H9 (cell line): ENCODE measurements at regions not wholly inside any gene's neighbourhood (a gene's known extent, or its start where the extent isn't known, plus 50 kb on each side); places are given as distances from the start of the nearest gene placed in this dataset.

Source experiments
- DNase-seq: peaks from one replicate; pipeline ENCODE4 v3.0.0-alpha.2; 2017
- H2AFZ ChIP-seq: one replicate; pipeline ENCODE4 v1.6.1; 2013; ENCODE audit warnings: mild to moderate bottlenecking, low read length, control low read depth, moderate library complexity
- H2AK5ac ChIP-seq: 2 replicates; pipeline ENCODE4 v1.6.1; 2013; ENCODE audit warnings: low read length, control low read depth, mixed read lengths; ENCODE audit not compliant: insufficient read length
- H2BK120ac ChIP-seq: one replicate; pipeline ENCODE4 v1.6.1; 2013; ENCODE audit warnings: low read depth, mild to moderate bottlenecking, low read length, control low read depth, inconsistent platforms; ENCODE audit not compliant: poor library complexity, severe bottlenecking
- H2BK12ac ChIP-seq: 2 replicates; pipeline ENCODE4 v1.6.1; 2013; ENCODE audit warnings: low read length, control low read depth, mixed read lengths, low read depth; ENCODE audit not compliant: insufficient read length
- H2BK15ac ChIP-seq: 2 replicates; pipeline ENCODE4 v1.6.1; 2013; ENCODE audit warnings: low read depth, low read length, control low read depth
- H2BK20ac ChIP-seq: one replicate; pipeline ENCODE4 v1.6.1; 2013; ENCODE audit warnings: low read depth, mild to moderate bottlenecking, low read length, control low read depth, inconsistent platforms; ENCODE audit not compliant: poor library complexity, severe bottlenecking
- H2BK5ac ChIP-seq: 2 replicates; pipeline ENCODE4 v1.6.1; 2013; ENCODE audit warnings: low read length, control low read depth, mixed read lengths; ENCODE audit not compliant: insufficient read length
- H3K14ac ChIP-seq: 2 replicates; pipeline ENCODE4 v1.6.1; 2013; ENCODE audit warnings: low read length, control low read depth; ENCODE audit not compliant: insufficient read depth
- H3K18ac ChIP-seq: 2 replicates; pipeline ENCODE4 v1.6.1; 2013; ENCODE audit warnings: low read depth, mild to moderate bottlenecking, mixed read lengths, low read length, control low read depth; ENCODE audit not compliant: insufficient read length
- H3K23ac ChIP-seq: 2 replicates; pipeline ENCODE4 v1.6.1; 2013; ENCODE audit warnings: low read length, control low read depth, mixed read lengths, low read depth; ENCODE audit not compliant: insufficient read length
- H3K23me2 ChIP-seq: 2 replicates; pipeline ENCODE4 v1.6.1; 2013; ENCODE audit warnings: low read depth, mild to moderate bottlenecking, mixed read lengths, low read length, control low read depth; ENCODE audit not compliant: insufficient read length, poor library complexity, severe bottlenecking
- H3K27ac ChIP-seq: 2 replicates; pipeline ENCODE4 v1.5.1; 2013; ENCODE audit warnings: low read length, control low read depth, mixed read lengths, low read depth; ENCODE audit not compliant: insufficient read length
- H3K27me3 ChIP-seq: 2 replicates; pipeline ENCODE4 v1.6.1; 2013; ENCODE audit warnings: low read length, control low read depth, inconsistent platforms; ENCODE audit not compliant: insufficient read depth
- H3K4ac ChIP-seq: 2 replicates; pipeline ENCODE4 v1.6.1; 2013; ENCODE audit warnings: low read depth, mild to moderate bottlenecking, control low read depth, inconsistent platforms, low read length, moderate library complexity
- H3K4me1 ChIP-seq: 2 replicates; pipeline ENCODE4 v1.6.1; 2013; ENCODE audit warnings: low read length, control low read depth, inconsistent platforms; ENCODE audit not compliant: insufficient read depth
- H3K4me2 ChIP-seq: 2 replicates; pipeline ENCODE4 v1.6.1; 2013; ENCODE audit warnings: low read length, control low read depth, mixed read lengths; ENCODE audit not compliant: insufficient read length, insufficient read depth
- H3K56ac ChIP-seq: 2 replicates; pipeline ENCODE4 v1.6.1; 2013; ENCODE audit warnings: low read depth, mild to moderate bottlenecking, mixed read lengths, low read length, control low read depth; ENCODE audit not compliant: insufficient read length
- H3K79me1 ChIP-seq: 2 replicates; pipeline ENCODE4 v1.6.1; 2013; ENCODE audit warnings: low read depth, mild to moderate bottlenecking, moderate library complexity, low read length, control low read depth, inconsistent platforms; ENCODE audit not compliant: insufficient read depth, poor library complexity, severe bottlenecking
- H3K79me2 ChIP-seq: 2 replicates; pipeline ENCODE4 v1.6.1; 2013; ENCODE audit warnings: low read length, control low read depth, inconsistent platforms; ENCODE audit not compliant: insufficient read depth
- H3K9ac ChIP-seq: 2 replicates; pipeline ENCODE4 v1.6.1; 2013; ENCODE audit warnings: low read length, control low read depth, mixed read lengths; ENCODE audit not compliant: insufficient read length; ENCODE audit errors: extremely low read depth
- H3K9me3 ChIP-seq: one replicate; pipeline ENCODE4 v1.6.1; 2013; ENCODE audit warnings: low read depth, low read length, inconsistent platforms; ENCODE audit not compliant: control insufficient read depth
- H3T11ph ChIP-seq: one replicate; pipeline ENCODE4 v1.6.1; 2013; ENCODE audit warnings: mild to moderate bottlenecking, low read length, control low read depth, inconsistent platforms
- H4K20me1 ChIP-seq: one replicate; pipeline ENCODE4 v1.6.1; 2013; ENCODE audit not compliant: control insufficient read depth, insufficient read length, insufficient read depth
- H4K5ac ChIP-seq: 2 replicates; pipeline ENCODE4 v1.6.1; 2013; ENCODE audit warnings: low read depth, mild to moderate bottlenecking, mixed read lengths, low read length, control low read depth; ENCODE audit not compliant: insufficient read length
- H4K8ac ChIP-seq: replicated peaks from 2 replicates; pipeline ENCODE4 v1.6.1; 2013; ENCODE audit warnings: low read length, control low read depth, mixed read lengths, low read depth; ENCODE audit not compliant: insufficient read length
- H4K91ac ChIP-seq: 2 replicates; pipeline ENCODE4 v1.6.1; 2013; ENCODE audit warnings: low read depth, mild to moderate bottlenecking, moderate library complexity, mixed read lengths, low read length, control low read depth; ENCODE audit not compliant: insufficient read length
- H3K27ac Mint-ChIP-seq, 3 experiments: 2 replicates in 2 of 3; 3 replicates in 1 of 3; pipeline ENCODE4 v1.8.0; 2020 to 2021; ENCODE audit warnings: mixed read lengths in 3 of 3, mild to moderate bottlenecking in 1 of 3, moderate library complexity in 1 of 3
- H3K27me3 Mint-ChIP-seq: 2 replicates; pipeline ENCODE4 v1.8.0; 2021; ENCODE audit warnings: low read depth, mild to moderate bottlenecking, moderate library complexity, mixed read lengths
- H3K36me3 Mint-ChIP-seq, 3 experiments: 2 replicates in 2 of 3; 3 replicates in 1 of 3; pipeline ENCODE4 v1.8.0; 2020 to 2021; ENCODE audit warnings: low read depth in 3 of 3, mixed read lengths in 3 of 3; ENCODE audit not compliant: insufficient read depth in 1 of 3
- H3K4me1 Mint-ChIP-seq, 2 experiments: 2 replicates each; pipeline ENCODE4 v1.8.0; 2020; ENCODE audit warnings: mixed read lengths in 2 of 2
- H3K4me3 Mint-ChIP-seq, 2 experiments: 2 replicates in 1 of 2; 3 replicates in 1 of 2; pipeline ENCODE4 v1.8.0; 2020 to 2021; ENCODE audit warnings: mild to moderate bottlenecking in 2 of 2, mixed read lengths in 2 of 2, moderate library complexity in 1 of 2
- H3K9me3 Mint-ChIP-seq, 2 experiments: 2 replicates in 1 of 2; 3 replicates in 1 of 2; pipeline ENCODE4 v1.8.0; 2020; ENCODE audit warnings: mild to moderate bottlenecking in 2 of 2, mixed read lengths in 2 of 2, moderate library complexity in 1 of 2
- CTCF ChIP-seq: fragments of 200-600 bp; sonication (generic); conservative IDR thresholded peaks from 3 replicates; pipeline ENCODE4 v1.8.0; 2021; ENCODE audit warnings: antibody characterized with exemption, mild to moderate bottlenecking
- WGBS: extraction: QIAGEN DNeasy Blood & Tissue Kit; methylation state at CpG from one replicate; pipeline ENCODE4 v1.1.7; 2013; ENCODE audit warnings: missing lambda C conversion rate, low lambda C conversion rate, mixed read lengths; ENCODE audit not compliant: insufficient read length; ENCODE audit errors: extremely low coverage; 5-methylcytosine and 5-hydroxymethylcytosine counted together

DNA sequence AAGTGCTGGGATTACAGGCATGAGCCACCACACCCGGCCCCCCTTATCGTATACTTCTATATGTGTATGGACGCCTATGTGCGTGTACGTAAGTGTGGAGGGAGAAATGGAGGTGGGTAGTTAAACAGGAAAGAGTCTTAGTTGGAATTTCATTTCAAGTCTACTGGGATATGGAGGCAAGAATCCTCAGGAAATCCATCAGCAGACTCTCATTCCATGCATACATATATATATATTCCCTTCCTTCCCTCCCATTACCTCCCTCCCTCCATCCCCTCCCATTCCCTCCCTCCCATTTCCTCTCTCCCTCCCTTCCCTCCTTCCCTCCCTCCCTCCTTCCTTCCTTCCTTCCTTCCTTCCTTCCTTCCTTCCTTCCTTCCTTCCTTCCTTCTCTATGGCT lies 391.7 kb upstream of the RBFOX1 start:
- no peaks in the 10 kb centered on the region for H3K9me3 ChIP-seq
- Mint-ChIP-seq H3K27ac (no peak overlapping the region), H3K36me3 (no peaks in the 10 kb centered on the region; a peak in 1 of 7 replicates), H3K9me3 (no peaks in the 10 kb centered on the region), H3K4me3 (no peak overlapping the region), H3K27me3 (no peaks in the 10 kb centered on the region; the same call in 1 of the 2 replicates), H3K4me1 (peaks cover 4 to 5% of the 10 kb centered on the region in 2 experiments; a peak in 3 of 4 replicates)
- H4K20me1 ChIP-seq: no peaks in the 10 kb centered on the region
- H2AK5ac ChIP-seq: no peak overlapping the region
- no peak overlapping the region for H2BK15ac ChIP-seq
- no peaks in the 10 kb centered on the region for H3K27me3 ChIP-seq
- no peak overlapping the region for H3K18ac ChIP-seq
- H2BK120ac ChIP-seq: no peak overlapping the region
- no peaks in the 10 kb centered on the region for H3K79me1 ChIP-seq
- no peak for DNase-seq
- H4K5ac ChIP-seq: no peak overlapping the region
- no peak overlapping the region for H3K56ac ChIP-seq
- H3K4ac ChIP-seq: no peak overlapping the region
- H3T11ph ChIP-seq: no peak overlapping the region
- no peak overlapping the region for H2AFZ ChIP-seq
- no peak for TF ChIP-seq CTCF
- no peak overlapping the region for H3K14ac ChIP-seq
- H3K4me1 ChIP-seq: no peaks in the 10 kb centered on the region
- no peak overlapping the region for H3K23ac ChIP-seq
- no peak overlapping the region for H2BK12ac ChIP-seq
- no peak overlapping the region for H3K9ac ChIP-seq
- no peaks in the 10 kb centered on the region for H3K23me2 ChIP-seq
- no peak overlapping the region for H2BK5ac ChIP-seq
- WGBS: no CpG with 5 or more reads among the region's 5 CpGs
- H3K4me2 ChIP-seq: no peak overlapping the region
- no peak overlapping the region for H2BK20ac ChIP-seq
- no peak overlapping the region for H4K91ac ChIP-seq
- H3K27ac ChIP-seq: no peak overlapping the region
- H4K8ac ChIP-seq: no peak overlapping the region
- H3K79me2 ChIP-seq: no peaks in the 10 kb centered on the region
